ENCODE measurements at regions not wholly inside any gene's neighbourhood (a gene's known extent, or its start where the extent isn't known, plus 50 kb on each side); places are given as distances from the start of the nearest gene placed in this dataset.

GRCh38 chr10:8319704-8320103 lies 265.2 kb downstream of the GATA3 start:
- H3K36me3 ChIP-seq: no peaks in the 10 kb centered on the region
- no peak overlapping the region for H3K27ac ChIP-seq
- no peaks in the 10 kb centered on the region for H3K4me1 ChIP-seq
- intact Hi-C loops (cut with DNase I; ENCODE audit: low total_unique reads): no loop called here
- H3K27me3 ChIP-seq: no peaks in the 10 kb centered on the region
- H3K4me3 ChIP-seq: no peak overlapping the region
- TF ChIP-seq, protein P1, sequence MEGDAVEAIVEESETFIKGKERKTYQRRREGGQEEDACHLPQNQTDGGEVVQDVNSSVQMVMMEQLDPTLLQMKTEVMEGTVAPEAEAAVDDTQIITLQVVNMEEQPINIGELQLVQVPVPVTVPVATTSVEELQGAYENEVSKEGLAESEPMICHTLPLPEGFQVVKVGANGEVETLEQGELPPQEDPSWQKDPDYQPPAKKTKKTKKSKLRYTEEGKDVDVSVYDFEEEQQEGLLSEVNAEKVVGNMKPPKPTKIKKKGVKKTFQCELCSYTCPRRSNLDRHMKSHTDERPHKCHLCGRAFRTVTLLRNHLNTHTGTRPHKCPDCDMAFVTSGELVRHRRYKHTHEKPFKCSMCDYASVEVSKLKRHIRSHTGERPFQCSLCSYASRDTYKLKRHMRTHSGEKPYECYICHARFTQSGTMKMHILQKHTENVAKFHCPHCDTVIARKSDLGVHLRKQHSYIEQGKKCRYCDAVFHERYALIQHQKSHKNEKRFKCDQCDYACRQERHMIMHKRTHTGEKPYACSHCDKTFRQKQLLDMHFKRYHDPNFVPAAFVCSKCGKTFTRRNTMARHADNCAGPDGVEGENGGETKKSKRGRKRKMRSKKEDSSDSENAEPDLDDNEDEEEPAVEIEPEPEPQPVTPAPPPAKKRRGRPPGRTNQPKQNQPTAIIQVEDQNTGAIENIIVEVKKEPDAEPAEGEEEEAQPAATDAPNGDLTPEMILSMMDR (IDR thresholded peaks at IDR 0.05): no peak
- H3K9me3 ChIP-seq: no peaks in the 10 kb centered on the region
- no peak for DNase-seq

- Histone ChIP-seq H3K27ac (no peak overlapping the region), H3K4me1 (no peaks in the 10 kb centered on the region), H3K36me3 (no peaks in the 10 kb centered on the region), H3K4me3 (no peak overlapping the region), H3K27me3 (no peaks in the 10 kb centered on the region), H3K9me3 (no peaks in the 10 kb centered on the region)
- TF ChIP-seq, protein P1 (IDR thresholded peaks at IDR 0.05): no peak
- intact Hi-C loops (cut with DNase I; ENCODE audit: low total_unique reads): no loop called here
- no peak for DNase-seq
Observed at GRCh38 chr10:8321990-8322389, 267.5 kb downstream of the GATA3 start.

DNA sequence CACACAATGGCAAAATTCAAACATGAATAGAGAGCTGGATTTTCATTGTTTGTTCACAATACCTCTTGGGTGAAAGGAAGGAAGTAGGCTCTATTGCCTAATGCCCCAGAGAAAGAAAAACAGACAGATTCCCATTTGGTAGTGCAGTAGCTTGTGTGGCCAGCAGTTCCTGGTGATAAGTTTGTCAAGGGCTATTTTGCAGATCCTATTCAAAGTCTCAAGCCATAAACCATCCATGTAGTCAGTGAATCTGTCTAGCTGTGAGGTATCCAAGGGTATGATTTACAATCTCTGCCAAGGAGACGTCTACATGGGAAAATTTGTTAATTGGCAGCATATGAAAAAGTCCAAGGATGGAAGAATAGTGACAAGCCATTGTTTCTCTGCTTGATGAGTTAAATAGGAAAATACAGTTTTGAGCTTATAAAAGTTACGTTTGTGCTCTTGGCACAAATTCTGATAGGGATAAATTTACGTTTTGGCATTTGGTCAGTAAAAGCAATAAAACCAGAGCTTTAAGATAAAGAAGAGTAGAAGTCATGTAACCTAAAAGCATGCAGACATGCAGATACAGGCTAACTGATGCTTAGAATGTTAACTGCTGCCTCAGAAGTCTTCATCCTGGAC lies 269.1 kb downstream of the GATA3 start:
- Histone ChIP-seq H3K9me3 (no peaks in the 10 kb centered on the region), H3K36me3 (no peaks in the 10 kb centered on the region), H3K4me1 (no peaks in the 10 kb centered on the region), H3K27me3 (no peaks in the 10 kb centered on the region), H3K27ac (no peak overlapping the region), H3K4me3 (no peak overlapping the region)
- TF ChIP-seq, protein P1 (IDR thresholded peaks at IDR 0.05): no peak
- no peak for DNase-seq
- intact Hi-C loops (cut with DNase I; ENCODE audit: low total_unique reads): no loop called here

DNA sequence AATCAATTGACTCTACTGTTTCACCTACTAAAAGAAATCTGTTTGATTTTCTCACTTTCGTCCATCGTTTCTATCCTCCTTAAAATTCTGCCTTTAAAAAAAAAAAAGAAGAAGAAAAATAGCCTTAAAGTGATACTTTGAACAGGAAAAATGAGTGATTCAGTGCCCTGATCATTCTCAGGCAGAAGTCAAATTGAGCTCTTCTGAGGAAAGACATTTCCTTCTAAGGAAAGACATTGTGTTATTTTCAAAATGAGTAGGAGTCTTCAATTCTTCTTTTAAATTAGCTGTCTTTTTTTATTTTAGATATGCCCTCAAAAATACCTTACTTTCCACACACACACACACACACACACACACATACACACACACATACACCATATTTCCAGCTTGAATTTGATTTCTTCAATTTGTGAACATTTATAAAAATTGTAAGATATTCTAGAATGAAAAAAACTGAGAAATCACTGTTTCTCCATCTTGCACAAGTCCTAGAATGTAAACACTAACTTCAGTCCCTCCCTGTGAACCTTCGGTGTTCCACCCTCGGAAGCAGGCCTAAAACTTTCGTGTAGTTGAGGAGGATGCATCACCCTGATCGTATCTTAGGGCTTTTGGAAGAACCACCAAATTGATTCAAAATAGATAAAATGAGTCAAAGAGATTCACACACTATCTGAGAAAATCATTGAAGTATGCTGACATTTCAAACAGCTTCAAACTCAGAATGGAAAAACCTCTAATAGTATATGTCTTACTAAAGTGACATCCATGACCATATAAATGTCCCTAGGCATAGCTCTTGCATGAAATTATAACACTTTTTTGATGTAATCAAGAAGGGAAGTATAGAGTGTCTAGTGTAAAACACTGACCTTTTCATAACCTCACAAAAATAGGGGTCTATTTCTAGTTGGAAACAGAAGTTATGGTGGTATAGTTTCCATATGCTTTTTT lies 270.8 kb downstream of the GATA3 start:
- Histone ChIP-seq H3K36me3 (no peaks in the 10 kb centered on the region), H3K27ac (no peak overlapping the region), H3K4me3 (no peak overlapping the region), H3K4me1 (no peaks in the 10 kb centered on the region), H3K9me3 (no peaks in the 10 kb centered on the region), H3K27me3 (no peaks in the 10 kb centered on the region)
- intact Hi-C loops (cut with DNase I; ENCODE audit: low total_unique reads): no loop called here
- DNase-seq: no peak
- TF ChIP-seq, protein P1 (IDR thresholded peaks at IDR 0.05): no peak

DNA sequence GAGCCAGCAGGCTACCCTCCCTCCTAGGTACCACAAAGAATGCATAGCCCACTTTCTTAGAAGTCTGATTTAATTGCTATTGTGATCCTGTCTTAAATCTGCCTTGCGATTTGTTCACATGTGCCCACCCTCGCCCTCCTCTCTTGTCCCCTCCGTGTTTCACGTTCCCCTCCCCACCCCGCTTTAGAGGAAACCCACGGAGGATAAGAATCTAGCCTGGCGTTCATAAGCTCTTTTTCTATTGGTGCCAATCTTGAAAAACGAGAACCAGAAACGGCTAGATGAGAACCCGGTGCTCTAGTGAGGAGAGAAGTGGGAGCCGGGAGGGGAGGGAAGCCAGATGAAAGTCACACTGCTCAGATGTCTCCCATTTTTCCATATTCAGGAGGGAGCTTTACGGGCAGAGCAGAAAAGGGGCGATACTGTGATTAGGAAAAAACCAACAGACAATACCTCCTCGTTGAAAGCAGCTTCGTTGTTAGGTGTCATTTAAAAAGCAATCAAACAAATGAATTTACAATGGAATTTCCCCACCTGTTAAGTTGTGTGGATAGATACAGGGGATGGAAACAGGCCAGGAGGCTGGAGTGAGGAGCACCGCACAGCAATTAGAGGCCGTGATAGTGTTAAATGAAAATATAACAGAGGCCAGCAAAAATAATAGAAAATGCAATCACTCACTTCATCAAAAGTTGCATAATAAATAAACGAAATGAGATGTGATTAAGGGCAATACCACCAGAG lies 272.1 kb downstream of the GATA3 start:
- H3K27me3 ChIP-seq: no peaks in the 10 kb centered on the region
- no peaks in the 10 kb centered on the region for H3K4me1 ChIP-seq
- TF ChIP-seq, protein P1 (IDR thresholded peaks at IDR 0.05): no peak
- no peaks in the 10 kb centered on the region for H3K9me3 ChIP-seq
- no peak overlapping the region for H3K4me3 ChIP-seq
- H3K36me3 ChIP-seq: no peaks in the 10 kb centered on the region
- DNase-seq: no peak
- intact Hi-C loops (cut with DNase I; ENCODE audit: low total_unique reads): no loop called here
- H3K27ac ChIP-seq: no peak overlapping the region

Measured in tibial artery (tissue), 4 donors.